ENCODE measurements at regions not wholly inside any gene's neighbourhood (a gene's known extent, or its start where the extent isn't known, plus 50 kb on each side); places are given as distances from the start of the nearest gene placed in this dataset.

GRCh38 chr9:118303216-118303615 lies 599.0 kb downstream of the TLR4 start:
- DNase-seq (ENCODE audit: low spot score) = no peak

GRCh38 chr9:118305331-118305730 lies 601.1 kb downstream of the TLR4 start:
- DNase-seq (ENCODE audit: low spot score) = no peak

- DNase-seq (ENCODE audit: low spot score) = no peak
Observed at GRCh38 chr9:118306801-118307200, 602.6 kb downstream of the TLR4 start.

GRCh38 chr9:118313965-118314364 lies 609.8 kb downstream of the TLR4 start:
- no peak for DNase-seq (ENCODE audit: low spot score)

- DNase-seq (ENCODE audit: low spot score) = no peak
Observed at GRCh38 chr9:118316831-118317343, 612.7 kb downstream of the TLR4 start.

GRCh38 chr9:118318770-118319431 lies 614.7 kb downstream of the TLR4 start:
- DNase-seq (ENCODE audit: low spot score) = no peak

GRCh38 chr9:118321788-118322187 lies 617.6 kb downstream of the TLR4 start:
- no peak for DNase-seq (ENCODE audit: low spot score)

GRCh38 chr9:118324706-118325105 lies 620.5 kb downstream of the TLR4 start:
- DNase-seq (ENCODE audit: low spot score) = no peak

- no peak for DNase-seq (ENCODE audit: low spot score)
Observed at GRCh38 chr9:118325757-118326156, 621.6 kb downstream of the TLR4 start.

- DNase-seq (ENCODE audit: low spot score) = no peak
Observed at GRCh38 chr9:118326326-118326725, 622.1 kb downstream of the TLR4 start.

GRCh38 chr9:118330191-118330986 lies 626.2 kb downstream of the TLR4 start:
- DNase-seq (ENCODE audit: low spot score) = no peak

GRCh38 chr9:118331622-118332045 lies 627.4 kb downstream of the TLR4 start:
- no peak for DNase-seq (ENCODE audit: low spot score)

- no peak for DNase-seq (ENCODE audit: low spot score)
Observed at GRCh38 chr9:118336250-118336942, 632.2 kb downstream of the TLR4 start.

- DNase-seq (ENCODE audit: low spot score) = no peak
Observed at GRCh38 chr9:118336943-118337330, 632.7 kb downstream of the TLR4 start.

GRCh38 chr9:118360036-118360435 lies 655.8 kb downstream of the TLR4 start:
- DNase-seq (ENCODE audit: low spot score) = no peak

GRCh38 chr9:118362123-118362522 lies 657.9 kb downstream of the TLR4 start:
- no peak for DNase-seq (ENCODE audit: low spot score)

GRCh38 chr9:118362596-118362995 lies 658.4 kb downstream of the TLR4 start:
- DNase-seq (ENCODE audit: low spot score) = no peak

- DNase-seq (ENCODE audit: low spot score) = no peak
Observed at GRCh38 chr9:118364266-118365106, 660.3 kb downstream of the TLR4 start.

GRCh38 chr9:118366228-118366627 lies 662.0 kb downstream of the TLR4 start:
- no peak for DNase-seq (ENCODE audit: low spot score)

GRCh38 chr9:118367383-118367782 lies 663.2 kb downstream of the TLR4 start:
- no peak for DNase-seq (ENCODE audit: low spot score)

GRCh38 chr9:118384531-118385100 lies 680.4 kb downstream of the TLR4 start:
- DNase-seq (ENCODE audit: low spot score) = no peak

All from HT-29 (cell line).